ENCODE measurements at regions not wholly inside any gene's neighbourhood (a gene's known extent, or its start where the extent isn't known, plus 50 kb on each side); places are given as distances from the start of the nearest gene placed in this dataset.

DNA sequence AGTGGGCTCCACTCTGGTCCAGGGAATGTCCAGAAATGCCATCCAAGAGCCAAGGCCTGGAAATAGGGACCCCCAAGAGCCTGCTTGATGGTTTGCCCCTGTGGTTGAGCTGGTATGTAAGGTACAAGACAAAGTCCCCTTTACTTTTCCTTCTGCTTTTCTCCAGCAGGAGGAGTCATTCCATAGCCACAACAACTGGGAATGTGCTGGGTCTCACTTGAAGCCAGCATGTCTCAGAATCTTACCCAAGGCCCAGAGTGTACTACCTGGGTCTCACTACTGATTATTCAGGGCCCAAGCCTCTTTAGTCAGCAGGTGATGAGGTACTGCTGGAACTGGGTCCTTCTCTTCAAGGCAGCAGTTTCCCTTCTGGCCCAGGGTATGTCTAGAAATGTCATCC, 62.1 kb upstream of the CD55 start:
- TF ChIP-seq CREB1 (IDR thresholded peaks at IDR 0.05; ENCODE audit: low read depth), result no peak
- TF ChIP-seq, protein P1, sequence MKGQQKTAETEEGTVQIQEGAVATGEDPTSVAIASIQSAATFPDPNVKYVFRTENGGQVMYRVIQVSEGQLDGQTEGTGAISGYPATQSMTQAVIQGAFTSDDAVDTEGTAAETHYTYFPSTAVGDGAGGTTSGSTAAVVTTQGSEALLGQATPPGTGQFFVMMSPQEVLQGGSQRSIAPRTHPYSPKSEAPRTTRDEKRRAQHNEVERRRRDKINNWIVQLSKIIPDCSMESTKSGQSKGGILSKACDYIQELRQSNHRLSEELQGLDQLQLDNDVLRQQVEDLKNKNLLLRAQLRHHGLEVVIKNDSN (IDR thresholded peaks at IDR 0.05), result no peak
- TF ChIP-seq EP300 (IDR thresholded peaks at IDR 0.05; ENCODE audit: borderline replicate concordance), result no peak
- TF ChIP-seq EGR1 (IDR thresholded peaks at IDR 0.05), result no peak
- TF ChIP-seq, protein P2, sequence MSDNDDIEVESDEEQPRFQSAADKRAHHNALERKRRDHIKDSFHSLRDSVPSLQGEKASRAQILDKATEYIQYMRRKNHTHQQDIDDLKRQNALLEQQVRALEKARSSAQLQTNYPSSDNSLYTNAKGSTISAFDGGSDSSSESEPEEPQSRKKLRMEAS (IDR thresholded peaks at IDR 0.05), result no peak
- no peak for TF ChIP-seq TAF1 (IDR thresholded peaks at IDR 0.05; ENCODE audit: low read depth)
- no peak for TF ChIP-seq ZBTB7A (IDR thresholded peaks at IDR 0.05; ENCODE audit: low read depth)
- TF ChIP-seq, protein P3, sequence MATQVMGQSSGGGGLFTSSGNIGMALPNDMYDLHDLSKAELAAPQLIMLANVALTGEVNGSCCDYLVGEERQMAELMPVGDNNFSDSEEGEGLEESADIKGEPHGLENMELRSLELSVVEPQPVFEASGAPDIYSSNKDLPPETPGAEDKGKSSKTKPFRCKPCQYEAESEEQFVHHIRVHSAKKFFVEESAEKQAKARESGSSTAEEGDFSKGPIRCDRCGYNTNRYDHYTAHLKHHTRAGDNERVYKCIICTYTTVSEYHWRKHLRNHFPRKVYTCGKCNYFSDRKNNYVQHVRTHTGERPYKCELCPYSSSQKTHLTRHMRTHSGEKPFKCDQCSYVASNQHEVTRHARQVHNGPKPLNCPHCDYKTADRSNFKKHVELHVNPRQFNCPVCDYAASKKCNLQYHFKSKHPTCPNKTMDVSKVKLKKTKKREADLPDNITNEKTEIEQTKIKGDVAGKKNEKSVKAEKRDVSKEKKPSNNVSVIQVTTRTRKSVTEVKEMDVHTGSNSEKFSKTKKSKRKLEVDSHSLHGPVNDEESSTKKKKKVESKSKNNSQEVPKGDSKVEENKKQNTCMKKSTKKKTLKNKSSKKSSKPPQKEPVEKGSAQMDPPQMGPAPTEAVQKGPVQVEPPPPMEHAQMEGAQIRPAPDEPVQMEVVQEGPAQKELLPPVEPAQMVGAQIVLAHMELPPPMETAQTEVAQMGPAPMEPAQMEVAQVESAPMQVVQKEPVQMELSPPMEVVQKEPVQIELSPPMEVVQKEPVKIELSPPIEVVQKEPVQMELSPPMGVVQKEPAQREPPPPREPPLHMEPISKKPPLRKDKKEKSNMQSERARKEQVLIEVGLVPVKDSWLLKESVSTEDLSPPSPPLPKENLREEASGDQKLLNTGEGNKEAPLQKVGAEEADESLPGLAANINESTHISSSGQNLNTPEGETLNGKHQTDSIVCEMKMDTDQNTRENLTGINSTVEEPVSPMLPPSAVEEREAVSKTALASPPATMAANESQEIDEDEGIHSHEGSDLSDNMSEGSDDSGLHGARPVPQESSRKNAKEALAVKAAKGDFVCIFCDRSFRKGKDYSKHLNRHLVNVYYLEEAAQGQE (IDR thresholded peaks at IDR 0.05; ENCODE audit: low read depth), result no peak
